ENCODE measurements at regions not wholly inside any gene's neighbourhood (a gene's known extent, or its start where the extent isn't known, plus 50 kb on each side); places are given as distances from the start of the nearest gene placed in this dataset.

DNA sequence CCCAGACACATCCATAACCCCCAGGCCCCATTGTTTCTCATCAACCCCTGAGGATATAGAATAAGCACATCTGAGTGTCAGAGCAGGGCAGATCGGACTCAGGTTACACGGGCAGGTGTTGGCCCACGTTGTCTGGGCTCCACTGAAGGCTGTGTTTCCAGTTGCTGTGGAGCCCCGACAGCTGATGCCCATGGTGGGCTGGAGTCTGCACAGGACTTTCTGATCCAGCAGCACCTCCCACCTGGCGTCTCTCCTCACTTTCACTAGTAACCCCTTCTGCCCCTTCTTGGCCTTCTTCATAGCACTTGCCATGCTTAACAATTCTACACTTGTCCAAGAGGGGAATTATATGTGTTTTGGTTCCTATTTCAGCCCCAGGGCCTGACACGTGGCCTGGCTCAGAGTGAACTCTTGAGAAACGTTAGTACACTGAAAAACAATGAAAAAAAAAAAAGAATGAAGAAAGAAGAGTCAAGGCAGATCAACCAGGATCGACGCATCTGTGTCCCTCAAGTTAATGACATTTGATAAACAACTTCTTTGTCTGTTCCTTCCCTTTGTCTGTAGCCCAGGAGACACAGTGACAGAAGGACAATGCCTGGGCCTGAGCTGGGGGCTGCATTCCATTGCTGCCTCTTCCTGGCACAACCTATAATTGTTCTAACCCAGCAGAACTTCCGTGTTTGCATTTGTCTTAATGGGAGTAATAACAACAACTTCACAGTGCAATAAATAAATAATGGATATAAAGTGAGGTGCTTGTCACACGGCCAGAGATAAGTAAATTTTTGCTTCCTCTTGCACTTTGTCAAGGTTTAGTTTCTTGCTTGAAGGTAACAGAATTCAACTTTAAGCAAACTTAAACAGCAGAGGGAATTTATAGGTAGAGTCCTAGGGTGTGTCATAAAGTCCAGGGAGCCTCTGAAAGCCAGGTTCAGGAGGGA lies 224.2 kb upstream of the SSTR4 start:
- TF ChIP-seq, protein P1, sequence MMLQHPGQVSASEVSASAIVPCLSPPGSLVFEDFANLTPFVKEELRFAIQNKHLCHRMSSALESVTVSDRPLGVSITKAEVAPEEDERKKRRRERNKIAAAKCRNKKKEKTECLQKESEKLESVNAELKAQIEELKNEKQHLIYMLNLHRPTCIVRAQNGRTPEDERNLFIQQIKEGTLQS (CRISPR knock-in tag; IDR thresholded peaks at IDR 0.05) = no peak
- no peak for TF ChIP-seq HNRNPK (IDR thresholded peaks at IDR 0.05; ENCODE audit: low read depth, low read length, poor library complexity, severe bottlenecking)
- no peak for TF ChIP-seq TRIM24 (CRISPR knock-in tag; IDR thresholded peaks at IDR 0.05)
- no peak for TF ChIP-seq ZNF143 (CRISPR knock-in tag; IDR thresholded peaks at IDR 0.05)
- TF ChIP-seq, protein P2, sequence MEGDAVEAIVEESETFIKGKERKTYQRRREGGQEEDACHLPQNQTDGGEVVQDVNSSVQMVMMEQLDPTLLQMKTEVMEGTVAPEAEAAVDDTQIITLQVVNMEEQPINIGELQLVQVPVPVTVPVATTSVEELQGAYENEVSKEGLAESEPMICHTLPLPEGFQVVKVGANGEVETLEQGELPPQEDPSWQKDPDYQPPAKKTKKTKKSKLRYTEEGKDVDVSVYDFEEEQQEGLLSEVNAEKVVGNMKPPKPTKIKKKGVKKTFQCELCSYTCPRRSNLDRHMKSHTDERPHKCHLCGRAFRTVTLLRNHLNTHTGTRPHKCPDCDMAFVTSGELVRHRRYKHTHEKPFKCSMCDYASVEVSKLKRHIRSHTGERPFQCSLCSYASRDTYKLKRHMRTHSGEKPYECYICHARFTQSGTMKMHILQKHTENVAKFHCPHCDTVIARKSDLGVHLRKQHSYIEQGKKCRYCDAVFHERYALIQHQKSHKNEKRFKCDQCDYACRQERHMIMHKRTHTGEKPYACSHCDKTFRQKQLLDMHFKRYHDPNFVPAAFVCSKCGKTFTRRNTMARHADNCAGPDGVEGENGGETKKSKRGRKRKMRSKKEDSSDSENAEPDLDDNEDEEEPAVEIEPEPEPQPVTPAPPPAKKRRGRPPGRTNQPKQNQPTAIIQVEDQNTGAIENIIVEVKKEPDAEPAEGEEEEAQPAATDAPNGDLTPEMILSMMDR (CRISPR knock-in tag; IDR thresholded peaks at IDR 0.05) = no peak
- no peak for TF ChIP-seq ZNF296 (CRISPR knock-in tag; conservative IDR thresholded peaks at IDR 0.05)
- TF ChIP-seq, protein P3, sequence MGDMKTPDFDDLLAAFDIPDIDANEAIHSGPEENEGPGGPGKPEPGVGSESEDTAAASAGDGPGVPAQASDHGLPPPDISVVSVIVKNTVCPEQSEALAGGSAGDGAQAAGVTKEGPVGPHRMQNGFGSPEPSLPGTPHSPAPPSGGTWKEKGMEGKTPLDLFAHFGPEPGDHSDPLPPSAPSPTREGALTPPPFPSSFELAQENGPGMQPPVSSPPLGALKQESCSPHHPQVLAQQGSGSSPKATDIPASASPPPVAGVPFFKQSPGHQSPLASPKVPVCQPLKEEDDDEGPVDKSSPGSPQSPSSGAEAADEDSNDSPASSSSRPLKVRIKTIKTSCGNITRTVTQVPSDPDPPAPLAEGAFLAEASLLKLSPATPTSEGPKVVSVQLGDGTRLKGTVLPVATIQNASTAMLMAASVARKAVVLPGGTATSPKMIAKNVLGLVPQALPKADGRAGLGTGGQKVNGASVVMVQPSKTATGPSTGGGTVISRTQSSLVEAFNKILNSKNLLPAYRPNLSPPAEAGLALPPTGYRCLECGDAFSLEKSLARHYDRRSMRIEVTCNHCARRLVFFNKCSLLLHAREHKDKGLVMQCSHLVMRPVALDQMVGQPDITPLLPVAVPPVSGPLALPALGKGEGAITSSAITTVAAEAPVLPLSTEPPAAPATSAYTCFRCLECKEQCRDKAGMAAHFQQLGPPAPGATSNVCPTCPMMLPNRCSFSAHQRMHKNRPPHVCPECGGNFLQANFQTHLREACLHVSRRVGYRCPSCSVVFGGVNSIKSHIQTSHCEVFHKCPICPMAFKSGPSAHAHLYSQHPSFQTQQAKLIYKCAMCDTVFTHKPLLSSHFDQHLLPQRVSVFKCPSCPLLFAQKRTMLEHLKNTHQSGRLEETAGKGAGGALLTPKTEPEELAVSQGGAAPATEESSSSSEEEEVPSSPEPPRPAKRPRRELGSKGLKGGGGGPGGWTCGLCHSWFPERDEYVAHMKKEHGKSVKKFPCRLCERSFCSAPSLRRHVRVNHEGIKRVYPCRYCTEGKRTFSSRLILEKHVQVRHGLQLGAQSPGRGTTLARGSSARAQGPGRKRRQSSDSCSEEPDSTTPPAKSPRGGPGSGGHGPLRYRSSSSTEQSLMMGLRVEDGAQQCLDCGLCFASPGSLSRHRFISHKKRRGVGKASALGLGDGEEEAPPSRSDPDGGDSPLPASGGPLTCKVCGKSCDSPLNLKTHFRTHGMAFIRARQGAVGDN (CRISPR knock-in tag; IDR thresholded peaks at IDR 0.05) = no peak
- no peak for TF ChIP-seq CBX5 (CRISPR knock-in tag; IDR thresholded peaks at IDR 0.05; ENCODE audit: borderline replicate concordance)
- TF ChIP-seq PRPF4 (IDR thresholded peaks at IDR 0.05; ENCODE audit: low read depth, low read length, poor library complexity, severe bottlenecking) = no peak
- no peak for TF ChIP-seq CHD2 (IDR thresholded peaks at IDR 0.05; ENCODE audit: low read depth, low read length)
- TF ChIP-seq ZNF564 (CRISPR knock-in tag; IDR thresholded peaks at IDR 0.05) = no peak
- no peak for TF ChIP-seq IRF2 (CRISPR knock-in tag; IDR thresholded peaks at IDR 0.05)

Measured in HepG2 (cell line).